Mucosa of descending colon (tissue), 3 donors: ENCODE measurements at regions not wholly inside any gene's neighbourhood (a gene's known extent, or its start where the extent isn't known, plus 50 kb on each side); places are given as distances from the start of the nearest gene placed in this dataset.
A peak's percentile ranks its signal among the peaks of the same experiment; 100 is the strongest.

Source experiments
- ATAC-seq: fragments of 200-7000 bp; cut with Tn5 transposase; one replicate; pipeline ENCODE4 v1.9.1; 2020; ENCODE audit warnings: mild to moderate bottlenecking, moderate library complexity
- DNase-seq, 3 donors: peaks; one replicate each; pipeline ENCODE4 v3.0.0-alpha.2; 2020
- H3K36me3 ChIP-seq: fragments of 200-600 bp; one replicate; pipeline ENCODE4 v1.8.0; 2021; ENCODE audit warnings: low read depth, mild to moderate bottlenecking
- H3K4me1 ChIP-seq: fragments of 200-600 bp; one replicate; pipeline ENCODE4 v1.8.0; 2021; ENCODE audit warnings: low read depth, mild to moderate bottlenecking
- H3K4me3 ChIP-seq: fragments of 200-600 bp; one replicate; pipeline ENCODE4 v1.8.0; 2021; ENCODE audit warnings: mild to moderate bottlenecking
- H3K9me3 ChIP-seq: fragments of 200-600 bp; one replicate; pipeline ENCODE4 v1.8.0; 2021; ENCODE audit warnings: mild to moderate bottlenecking
- CTCF ChIP-seq: fragments of 200-600 bp; IDR thresholded peaks from one replicate; pipeline ENCODE4 v1.8.0; 2022; ENCODE audit warnings: antibody characterized with exemption, mild to moderate bottlenecking
- intact Hi-C, 2 donors: fragments of 100-400 bp; cut with DNase I in 1 of 2; cut with micrococcal nuclease in 1 of 2; formaldehyde crosslinking; loops; one replicate each; pipeline versions ENCODE4 v1.11.0 to v1.11.1; 2022; cut with DNase I, micrococcal nuclease
- donor health status: DM: no; HTN: no; CAD: no; lungs with moderate emphysema.
- donor health status: DM: no; HTN: no; CAD: no.
- donor health status: DM: no; HTN: yes; CAD: no.

GRCh38 chr20:53660947-53661381, 67.3 kb upstream of the ZNF217 start:
- H3K4me1 ChIP-seq = peaks cover 15% of the 10 kb centered on the region
- peak; percentile 27 for ATAC-seq

GRCh38 chr20:53660078-53660909, 66.7 kb upstream of the ZNF217 start:
- ATAC-seq (peak; percentile 60), DNase-seq (peak; percentile 54 to 65 (median 60))
- intact Hi-C loops = no loop called here
- no peaks in the 10 kb centered on the region for H3K9me3 ChIP-seq
- H3K4me3 ChIP-seq = no peak overlapping the region
- no peaks in the 10 kb centered on the region for H3K36me3 ChIP-seq
- peaks cover 15% of the 10 kb centered on the region for H3K4me1 ChIP-seq
- no peak for TF ChIP-seq CTCF

More at GRCh38 chr20:53660947-53661381, 67.3 kb upstream of the ZNF217 start:
- intact Hi-C loops = no loop called here
- Histone ChIP-seq H3K9me3 (no peaks in the 10 kb centered on the region), H3K4me3 (no peak overlapping the region), H3K36me3 (no peaks in the 10 kb centered on the region)
- no peak for DNase-seq
- TF ChIP-seq CTCF = no peak

- intact Hi-C loops = no loop called here
- Histone ChIP-seq H3K4me3 (no peak overlapping the region), H3K36me3 (no peaks in the 10 kb centered on the region)
Measured at GRCh38 chr20:53658973-53659372, 65.3 kb upstream of the ZNF217 start.

GRCh38 chr20:53658322-53658721, 64.7 kb upstream of the ZNF217 start:
- no peaks in the 10 kb centered on the region for H3K36me3 ChIP-seq
- TF ChIP-seq CTCF = no peak
- intact Hi-C loops = no loop called here
- no peak overlapping the region for H3K4me3 ChIP-seq
- no peaks in the 10 kb centered on the region for H3K9me3 ChIP-seq
- peaks cover 15% of the 10 kb centered on the region for H3K4me1 ChIP-seq
- ATAC-seq (no peak), DNase-seq (no peak)

More at GRCh38 chr20:53658973-53659372, 65.3 kb upstream of the ZNF217 start:
- Histone ChIP-seq H3K4me1 (peaks cover 15% of the 10 kb centered on the region), H3K9me3 (no peaks in the 10 kb centered on the region)
- DNase-seq = no peak
- no peak for TF ChIP-seq CTCF
- no peak for ATAC-seq

- intact Hi-C loops = no loop called here
- ATAC-seq = no peak
- peaks cover 16% of the 10 kb centered on the region for H3K4me1 ChIP-seq
- H3K9me3 ChIP-seq = no peaks in the 10 kb centered on the region
- no peak overlapping the region for H3K4me3 ChIP-seq
- no peak for TF ChIP-seq CTCF
- H3K36me3 ChIP-seq = no peaks in the 10 kb centered on the region
- no peak for DNase-seq
Measured at GRCh38 chr20:53657732-53658131, 64.1 kb upstream of the ZNF217 start.
